ENCODE measurements at regions not wholly inside any gene's neighbourhood (a gene's known extent, or its start where the extent isn't known, plus 50 kb on each side); places are given as distances from the start of the nearest gene placed in this dataset.

GRCh38 chr9:109705515-109705914, 74.5 kb upstream of the PALM2AKAP2 start:
- Histone ChIP-seq H3K4me2 (ENCODE audit: extremely low read depth, insufficient read depth, low read length) (no peak overlapping the region), H3K79me2 (ENCODE audit: control insufficient read depth, insufficient read depth, low read length) (no peaks in the 10 kb centered on the region), H3K9me3 (ENCODE audit: control insufficient read depth, insufficient read depth, low read depth, low read length) (no peaks in the 10 kb centered on the region), H3K4me3 (replicated peaks in 1 of 4; ENCODE audit: control extremely low read depth in 1 of 4, insufficient read depth in 1 of 4, low read depth in 3 of 4, low read length in 4 of 4) (no peak overlapping the region), H3K4me1 (ENCODE audit: control insufficient read depth, extremely low read depth, insufficient read depth, low read length) (peaks cover 2% of the 10 kb centered on the region), H2AFZ (ENCODE audit: low read length) (no peak overlapping the region), H3K27ac (ENCODE audit: insufficient read depth, low read length) (no peak overlapping the region), H4K20me1 (ENCODE audit: control insufficient read depth, extremely low read depth, insufficient read depth, low read length) (no peaks in the 10 kb centered on the region), H3K9ac (ENCODE audit: insufficient read depth, low read length) (no peak overlapping the region), H3K27me3 (ENCODE audit: control insufficient read depth, insufficient read depth, low read length) (no peaks in the 10 kb centered on the region), H3K36me3 (ENCODE audit: control insufficient read depth, insufficient read depth, low read length) (no peaks in the 10 kb centered on the region)
- peak; percentile 50 to 53 for DNase-seq (ENCODE audit: low read depth in 2 of 2)
- TF ChIP-seq EZH2 (IDR thresholded peaks at IDR 0.05; ENCODE audit: low read length, missing control alignments), result no peak
- TF ChIP-seq CTCF (conservative IDR thresholded peaks at IDR 0.05 in 1 of 2, IDR thresholded peaks at IDR 0.05 in 1 of 2; ENCODE audit: low read depth in 1 of 2, low read length in 2 of 2), result no peak

- TF ChIP-seq CTCF (conservative IDR thresholded peaks at IDR 0.05 in 1 of 2, IDR thresholded peaks at IDR 0.05 in 1 of 2; ENCODE audit: low read depth in 1 of 2, low read length in 2 of 2) (no peak), EZH2 (IDR thresholded peaks at IDR 0.05; ENCODE audit: low read length, missing control alignments) (no peak)
- no peak overlapping the region for H3K27ac ChIP-seq (ENCODE audit: insufficient read depth, low read length)
- DNase-seq (ENCODE audit: low read depth in 2 of 2), result peak in 1 of 2 donors; percentile 12
- H3K79me2 ChIP-seq (ENCODE audit: control insufficient read depth, insufficient read depth, low read length), result no peaks in the 10 kb centered on the region
- H3K9ac ChIP-seq (ENCODE audit: insufficient read depth, low read length), result no peak overlapping the region
- no peaks in the 10 kb centered on the region for H3K36me3 ChIP-seq (ENCODE audit: control insufficient read depth, insufficient read depth, low read length)
- no peaks in the 10 kb centered on the region for H3K27me3 ChIP-seq (ENCODE audit: control insufficient read depth, insufficient read depth, low read length)
- H4K20me1 ChIP-seq (ENCODE audit: control insufficient read depth, extremely low read depth, insufficient read depth, low read length), result no peaks in the 10 kb centered on the region
- H3K4me3 ChIP-seq (replicated peaks in 1 of 4; ENCODE audit: control extremely low read depth in 1 of 4, insufficient read depth in 1 of 4, low read depth in 3 of 4, low read length in 4 of 4), result no peak overlapping the region
- H3K4me2 ChIP-seq (ENCODE audit: extremely low read depth, insufficient read depth, low read length), result no peak overlapping the region
- no peak overlapping the region for H2AFZ ChIP-seq (ENCODE audit: low read length)
- no peaks in the 10 kb centered on the region for H3K9me3 ChIP-seq (ENCODE audit: control insufficient read depth, insufficient read depth, low read depth, low read length)
- peaks cover 2% of the 10 kb centered on the region for H3K4me1 ChIP-seq (ENCODE audit: control insufficient read depth, extremely low read depth, insufficient read depth, low read length)
Observed at GRCh38 chr9:109707355-109707754, 72.6 kb upstream of the PALM2AKAP2 start.

GRCh38 chr9:109708451-109708945, 71.5 kb upstream of the PALM2AKAP2 start:
- TF ChIP-seq CTCF (conservative IDR thresholded peaks at IDR 0.05 in 1 of 2, IDR thresholded peaks at IDR 0.05 in 1 of 2; ENCODE audit: low read depth in 1 of 2, low read length in 2 of 2) (no peak), EZH2 (IDR thresholded peaks at IDR 0.05; ENCODE audit: low read length, missing control alignments) (no peak)
- no peaks in the 10 kb centered on the region for H3K9me3 ChIP-seq (ENCODE audit: control insufficient read depth, insufficient read depth, low read depth, low read length)
- no peaks in the 10 kb centered on the region for H4K20me1 ChIP-seq (ENCODE audit: control insufficient read depth, extremely low read depth, insufficient read depth, low read length)
- H2AFZ ChIP-seq (ENCODE audit: low read length), result no peak overlapping the region
- peak; percentile 29 to 41 for DNase-seq (ENCODE audit: low read depth in 2 of 2)
- no peak overlapping the region for H3K4me3 ChIP-seq (replicated peaks in 1 of 4; ENCODE audit: control extremely low read depth in 1 of 4, insufficient read depth in 1 of 4, low read depth in 3 of 4, low read length in 4 of 4)
- no peak overlapping the region for H3K9ac ChIP-seq (ENCODE audit: insufficient read depth, low read length)
- no peaks in the 10 kb centered on the region for H3K27me3 ChIP-seq (ENCODE audit: control insufficient read depth, insufficient read depth, low read length)
- no peaks in the 10 kb centered on the region for H3K36me3 ChIP-seq (ENCODE audit: control insufficient read depth, insufficient read depth, low read length)
- H3K4me2 ChIP-seq (ENCODE audit: extremely low read depth, insufficient read depth, low read length), result no peak overlapping the region
- H3K27ac ChIP-seq (ENCODE audit: insufficient read depth, low read length), result no peak overlapping the region
- H3K79me2 ChIP-seq (ENCODE audit: control insufficient read depth, insufficient read depth, low read length), result no peaks in the 10 kb centered on the region
- peaks cover 2% of the 10 kb centered on the region for H3K4me1 ChIP-seq (ENCODE audit: control insufficient read depth, extremely low read depth, insufficient read depth, low read length)
